Activated CD8-positive, alpha-beta memory T cell treated with anti-CD3 and anti-CD28 coated beads, Interleukin-2, amount 50 U/mL, for 48 hours (primary cell): ENCODE measurements at regions not wholly inside any gene's neighbourhood (a gene's known extent, or its start where the extent isn't known, plus 50 kb on each side); places are given as distances from the start of the nearest gene placed in this dataset.
"Not testable (repeated sequence)": the region's sequence is repeated elsewhere in the genome, so short reads cannot be mapped to it uniquely, and the experiment has no call there.

Experiments used
- DNase-seq: peaks from one replicate; pipeline ENCODE4 v3.0.0-alpha.2; 2020

- DNase-seq, result no peak
Observed at GRCh38 chr6:165842281-165842936, 179.4 kb upstream of the PDE10A start.

- no peak for DNase-seq
Observed at GRCh38 chr6:165841153-165841558, 178.1 kb upstream of the PDE10A start.

- DNase-seq, result no peak
Observed at GRCh38 chr6:165837948-165838745, 175.1 kb upstream of the PDE10A start.

- DNase-seq, result not testable (repeated sequence)
Observed at GRCh38 chr6:165836648-165837047, 173.6 kb upstream of the PDE10A start.

- no peak for DNase-seq
Observed at GRCh38 chr6:165835410-165835851, 172.4 kb upstream of the PDE10A start.

GRCh38 chr6:165834613-165835259 is 171.7 kb upstream of the PDE10A start:
- DNase-seq, result no peak

- no peak for DNase-seq
Observed at GRCh38 chr6:165833355-165833754, 170.3 kb upstream of the PDE10A start.

- no peak for DNase-seq
Observed at GRCh38 chr6:165831812-165832510, 168.9 kb upstream of the PDE10A start.

- no peak for DNase-seq
Observed at GRCh38 chr6:165830761-165831160, 167.7 kb upstream of the PDE10A start.

GRCh38 chr6:165829376-165829775 is 166.3 kb upstream of the PDE10A start:
- no peak for DNase-seq

- no peak for DNase-seq
Observed at GRCh38 chr6:165827190-165827518, 164.1 kb upstream of the PDE10A start.

- DNase-seq, result no peak
Observed at GRCh38 chr6:165826487-165827189, 163.6 kb upstream of the PDE10A start.

GRCh38 chr6:165825256-165825815 is 162.3 kb upstream of the PDE10A start:
- DNase-seq, result no peak

- no peak for DNase-seq
Observed at GRCh38 chr6:165823609-165824326, 160.7 kb upstream of the PDE10A start.

GRCh38 chr6:165822501-165822900 is 159.5 kb upstream of the PDE10A start:
- DNase-seq, result no peak

GRCh38 chr6:165821754-165822153 is 158.7 kb upstream of the PDE10A start:
- DNase-seq, result no peak

- DNase-seq, result no peak
Observed at GRCh38 chr6:165820934-165821333, 157.9 kb upstream of the PDE10A start.

GRCh38 chr6:165820407-165820806 is 157.4 kb upstream of the PDE10A start:
- DNase-seq, result no peak

GRCh38 chr6:165819394-165819793 is 156.4 kb upstream of the PDE10A start:
- DNase-seq, result no peak

- no peak for DNase-seq
Observed at GRCh38 chr6:165818200-165818599, 155.2 kb upstream of the PDE10A start.

GRCh38 chr6:165817771-165818170 is 154.7 kb upstream of the PDE10A start:
- DNase-seq, result no peak

GRCh38 chr6:165817148-165817547 is 154.1 kb upstream of the PDE10A start:
- DNase-seq, result no peak
